GM12872 (cell line): ENCODE measurements at regions not wholly inside any gene's neighbourhood (a gene's known extent, or its start where the extent isn't known, plus 50 kb on each side); places are given as distances from the start of the nearest gene placed in this dataset.

ENCODE experiments used
- TF ChIP-seq, protein P1 (sequence below): IDR thresholded peaks from 3 replicates; pipeline ENCODE4 v1.5.1; 2011; ENCODE audit warnings: low read depth, mild to moderate bottlenecking, low read length, moderate library complexity; ENCODE audit not compliant: insufficient read depth

DNA sequence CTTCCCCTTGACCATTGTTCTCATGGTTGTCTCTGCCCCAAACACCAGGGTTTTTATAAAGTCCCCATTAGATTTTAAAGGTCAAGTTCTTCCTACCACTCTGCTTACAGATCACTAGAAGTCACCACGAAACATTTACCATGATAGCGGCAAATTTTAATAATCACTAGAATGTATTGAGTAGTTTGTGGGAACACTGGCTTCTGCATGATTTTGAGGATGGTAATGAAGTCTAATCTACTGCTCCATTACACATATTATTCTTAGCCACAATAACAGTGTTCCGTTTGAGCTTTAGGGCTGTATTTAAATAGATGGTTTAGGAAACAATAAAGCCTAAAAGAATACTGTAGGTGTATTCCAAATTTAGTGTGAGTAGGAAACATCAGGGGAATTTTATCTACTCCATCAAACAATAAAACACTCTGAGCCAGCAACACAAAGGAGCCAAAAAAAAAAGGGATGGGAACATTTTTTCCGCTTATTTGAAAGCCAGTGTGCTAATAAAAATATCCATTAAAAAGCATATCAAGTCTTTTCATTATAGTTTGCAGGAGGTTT is 49.7 kb downstream of the KLF12 start:
- TF ChIP-seq, protein P1, sequence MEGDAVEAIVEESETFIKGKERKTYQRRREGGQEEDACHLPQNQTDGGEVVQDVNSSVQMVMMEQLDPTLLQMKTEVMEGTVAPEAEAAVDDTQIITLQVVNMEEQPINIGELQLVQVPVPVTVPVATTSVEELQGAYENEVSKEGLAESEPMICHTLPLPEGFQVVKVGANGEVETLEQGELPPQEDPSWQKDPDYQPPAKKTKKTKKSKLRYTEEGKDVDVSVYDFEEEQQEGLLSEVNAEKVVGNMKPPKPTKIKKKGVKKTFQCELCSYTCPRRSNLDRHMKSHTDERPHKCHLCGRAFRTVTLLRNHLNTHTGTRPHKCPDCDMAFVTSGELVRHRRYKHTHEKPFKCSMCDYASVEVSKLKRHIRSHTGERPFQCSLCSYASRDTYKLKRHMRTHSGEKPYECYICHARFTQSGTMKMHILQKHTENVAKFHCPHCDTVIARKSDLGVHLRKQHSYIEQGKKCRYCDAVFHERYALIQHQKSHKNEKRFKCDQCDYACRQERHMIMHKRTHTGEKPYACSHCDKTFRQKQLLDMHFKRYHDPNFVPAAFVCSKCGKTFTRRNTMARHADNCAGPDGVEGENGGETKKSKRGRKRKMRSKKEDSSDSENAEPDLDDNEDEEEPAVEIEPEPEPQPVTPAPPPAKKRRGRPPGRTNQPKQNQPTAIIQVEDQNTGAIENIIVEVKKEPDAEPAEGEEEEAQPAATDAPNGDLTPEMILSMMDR, result no peak

DNA sequence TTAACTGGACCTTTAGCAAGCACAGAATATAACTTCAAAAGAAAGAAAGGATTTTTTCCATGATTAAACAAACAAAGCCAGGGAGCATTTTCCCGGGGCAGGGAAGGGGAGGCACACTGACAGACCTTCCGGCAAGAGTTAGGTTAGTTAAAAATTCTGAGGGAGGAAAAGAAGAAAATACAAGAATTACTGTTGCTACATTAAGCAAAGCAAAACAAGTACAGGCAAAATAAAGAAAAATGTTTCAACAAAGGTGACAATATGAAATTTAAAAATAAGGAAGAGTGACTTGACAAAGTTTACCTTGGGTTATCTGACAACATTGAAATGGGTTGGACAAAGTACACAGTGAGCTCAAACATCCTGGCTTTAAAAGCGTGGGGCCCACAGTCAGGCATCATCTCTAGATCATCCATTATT is 51.5 kb downstream of the KLF12 start:
- TF ChIP-seq, protein P1, result no peak

DNA sequence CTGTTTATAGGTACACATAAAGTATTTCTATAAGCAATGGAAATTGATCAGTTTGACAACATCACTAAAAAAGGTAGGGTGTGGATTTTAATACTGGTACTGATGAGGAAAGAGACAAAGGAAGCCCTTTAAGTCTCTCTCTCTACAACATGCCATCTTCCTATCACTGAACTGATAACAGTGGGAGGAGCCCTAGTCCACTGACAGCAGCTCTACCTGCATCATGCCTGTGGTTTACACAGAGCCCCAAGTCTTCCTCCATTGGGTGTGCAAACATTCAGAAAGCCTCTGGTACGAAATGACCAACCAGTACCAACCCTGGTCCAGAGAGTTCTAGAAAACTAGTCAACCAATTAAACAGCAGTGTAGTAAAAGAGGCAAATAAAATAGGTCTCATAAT is 53.4 kb downstream of the KLF12 start:
- TF ChIP-seq, protein P1, result no peak

DNA sequence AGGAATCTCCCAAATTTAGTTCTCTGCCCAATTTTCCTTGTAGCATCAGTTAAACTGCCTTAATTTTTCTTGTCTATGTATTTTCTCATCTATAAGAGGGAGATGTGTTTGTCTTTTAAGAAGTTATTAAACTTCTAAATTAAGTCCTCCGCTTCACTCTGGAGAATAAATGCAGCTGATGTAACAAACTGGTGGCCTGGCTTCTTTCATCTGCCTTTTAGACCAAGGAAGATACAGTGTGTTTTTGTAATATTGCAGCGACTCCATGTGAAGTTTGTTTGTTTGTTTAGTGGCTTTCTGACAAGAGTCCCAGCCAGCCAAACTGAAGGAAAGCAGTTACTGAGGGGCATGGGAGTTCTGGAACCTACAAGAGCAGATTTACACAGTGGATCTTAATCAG is 56.4 kb downstream of the KLF12 start:
- TF ChIP-seq, protein P1, result no peak

DNA sequence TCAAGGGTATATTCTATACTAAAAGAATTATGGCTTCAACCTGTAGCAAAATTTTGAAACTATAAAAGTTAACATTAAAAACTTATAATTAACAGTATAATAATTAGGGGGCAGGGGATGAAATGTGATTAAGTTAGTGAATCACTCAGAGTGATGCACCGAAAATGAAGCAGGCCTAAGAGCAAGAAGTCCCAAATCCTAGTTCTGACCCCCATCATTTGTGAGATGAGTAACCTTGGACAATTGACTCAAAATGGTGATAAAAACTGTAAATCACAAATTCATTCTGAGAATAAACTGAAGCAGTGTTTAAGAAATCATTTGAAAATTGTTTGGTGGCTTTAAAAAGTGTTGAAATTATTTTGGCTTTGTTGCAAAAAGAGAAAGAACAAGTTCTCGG is 56.8 kb downstream of the KLF12 start:
- TF ChIP-seq, protein P1, result no peak

DNA sequence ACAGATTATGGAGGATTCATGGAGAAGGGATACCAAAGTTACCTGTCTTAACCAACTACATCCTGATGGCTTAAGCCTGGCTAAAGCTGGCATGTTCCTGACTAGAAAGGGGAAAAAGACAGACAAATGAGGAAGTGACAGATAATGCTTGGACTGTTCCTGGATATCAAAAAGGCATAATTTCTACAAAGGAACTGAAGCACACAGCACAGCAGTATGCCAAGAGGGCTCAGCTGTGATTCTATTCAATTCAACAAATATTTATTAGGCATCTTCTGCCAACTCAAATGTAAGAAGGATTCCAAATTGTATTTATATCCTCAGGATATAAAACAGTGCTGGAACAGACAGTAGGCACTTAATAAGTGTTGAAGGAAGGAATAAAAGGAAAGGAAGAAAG is 59.5 kb downstream of the KLF12 start:
- TF ChIP-seq, protein P1, result no peak

DNA sequence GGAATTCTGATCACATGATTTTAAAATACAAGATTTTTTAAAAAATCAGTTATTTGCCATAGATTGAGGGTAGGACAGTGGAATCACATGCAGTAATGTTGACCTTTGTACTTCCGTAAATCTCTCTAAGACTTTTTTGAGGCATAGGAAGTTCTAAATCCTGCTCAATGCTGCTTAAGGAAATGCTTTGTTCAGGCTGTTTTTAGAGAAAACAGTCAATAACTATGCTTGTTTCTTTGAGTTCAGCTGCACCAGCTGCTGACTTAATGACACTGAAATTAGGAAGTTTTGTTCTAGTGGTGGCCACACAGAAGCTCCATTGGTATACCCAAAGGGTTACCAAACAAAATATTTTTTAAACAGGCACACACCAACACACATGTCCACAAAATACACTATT is 60.9 kb downstream of the KLF12 start:
- TF ChIP-seq, protein P1, result no peak
